ENCODE measurements at regions not wholly inside any gene's neighbourhood (a gene's known extent, or its start where the extent isn't known, plus 50 kb on each side); places are given as distances from the start of the nearest gene placed in this dataset.

DNA sequence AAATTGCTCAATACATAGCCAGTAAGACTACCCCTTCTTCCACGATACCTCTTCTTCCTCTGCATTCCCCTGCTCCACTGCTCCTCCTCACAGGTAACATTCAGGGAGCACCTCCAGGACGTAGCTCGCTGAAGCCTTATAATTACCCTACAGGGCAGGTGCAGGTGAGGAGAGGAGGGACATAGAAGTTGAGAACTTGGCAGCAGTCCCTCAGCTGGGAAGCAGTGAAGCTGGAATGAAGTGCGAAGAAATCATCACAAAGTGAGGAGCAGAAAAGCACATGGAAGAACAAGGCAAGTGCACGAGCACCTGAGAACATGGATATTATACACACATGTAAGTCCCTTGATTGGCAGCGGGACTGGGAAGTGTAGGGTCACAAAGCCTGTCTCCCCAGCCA lies 118.2 kb downstream of the HSD17B3 start:
- no peaks in the 10 kb centered on the region for H3K4me1 ChIP-seq (ENCODE audit: control insufficient read depth, insufficient read depth, low read length)
- no peak overlapping the region for H3K4me3 ChIP-seq (ENCODE audit: low read length)
- peaks cover 21% of the 10 kb centered on the region for H3K9me3 ChIP-seq (ENCODE audit: control insufficient read depth, low read length)
- no peak overlapping the region for H3K9ac ChIP-seq (ENCODE audit: low read length)
- peaks cover 46% of the 10 kb centered on the region for H3K27me3 ChIP-seq (replicated peaks; ENCODE audit: control insufficient read depth, insufficient read depth, low read length)
- no peaks in the 10 kb centered on the region for H3K36me3 ChIP-seq (ENCODE audit: control insufficient read depth, insufficient read depth, low read length, severe bottlenecking)
- no peak for DNase-seq (ENCODE audit: low read depth)

DNA sequence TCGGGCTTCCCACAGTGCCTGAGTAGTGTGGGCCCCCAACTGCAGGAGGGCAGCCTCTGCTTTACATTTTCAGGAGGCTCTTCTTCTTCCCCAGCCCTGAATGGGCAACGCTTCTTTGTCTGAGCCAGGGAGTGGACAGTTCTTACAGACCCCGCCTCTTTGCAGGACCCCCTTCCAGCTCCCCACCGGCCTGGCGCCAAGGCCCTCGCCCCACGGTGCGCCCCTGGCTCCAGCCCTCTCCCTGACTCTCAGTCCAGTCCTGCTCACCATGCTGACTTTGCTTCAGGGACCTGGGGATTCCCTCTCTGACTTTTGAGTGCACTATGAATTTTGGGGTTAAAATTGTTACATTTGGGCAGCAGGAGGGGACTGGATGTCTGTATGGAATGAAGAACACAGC lies 123.8 kb downstream of the HSD17B3 start:
- no peaks in the 10 kb centered on the region for H3K36me3 ChIP-seq (ENCODE audit: control insufficient read depth, insufficient read depth, low read length, severe bottlenecking)
- no peak for DNase-seq (ENCODE audit: low read depth)
- H3K4me3 ChIP-seq (ENCODE audit: low read length): no peak overlapping the region
- H3K9ac ChIP-seq (ENCODE audit: low read length): no peak overlapping the region
- no peaks in the 10 kb centered on the region for H3K4me1 ChIP-seq (ENCODE audit: control insufficient read depth, insufficient read depth, low read length)
- H3K9me3 ChIP-seq (ENCODE audit: control insufficient read depth, low read length): no peaks in the 10 kb centered on the region
- peaks cover 42% of the 10 kb centered on the region for H3K27me3 ChIP-seq (replicated peaks; ENCODE audit: control insufficient read depth, insufficient read depth, low read length)

DNA sequence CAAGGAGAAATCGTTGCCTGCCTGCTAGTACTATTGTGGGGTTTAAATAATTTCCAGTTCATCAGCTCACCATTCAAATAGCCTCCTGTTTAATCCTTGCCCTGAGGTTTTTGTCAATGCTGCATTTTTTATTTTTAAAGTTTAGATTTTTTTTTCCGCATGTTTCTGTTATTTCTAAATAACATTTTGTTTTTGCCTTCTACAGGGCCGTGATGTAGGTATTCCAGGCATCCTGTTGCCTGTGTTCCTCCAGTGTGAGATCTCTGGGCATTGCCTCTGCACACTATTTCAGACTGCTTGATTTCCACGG lies 124.3 kb downstream of the HSD17B3 start:
- Histone ChIP-seq H3K4me3 (ENCODE audit: low read length) (no peak overlapping the region), H3K9me3 (ENCODE audit: control insufficient read depth, low read length) (no peaks in the 10 kb centered on the region), H3K36me3 (ENCODE audit: control insufficient read depth, insufficient read depth, low read length, severe bottlenecking) (no peaks in the 10 kb centered on the region), H3K27me3 (replicated peaks; ENCODE audit: control insufficient read depth, insufficient read depth, low read length) (peaks cover 39% of the 10 kb centered on the region), H3K4me1 (ENCODE audit: control insufficient read depth, insufficient read depth, low read length) (no peaks in the 10 kb centered on the region), H3K9ac (ENCODE audit: low read length) (no peak overlapping the region)
- no peak for DNase-seq (ENCODE audit: low read depth)

DNA sequence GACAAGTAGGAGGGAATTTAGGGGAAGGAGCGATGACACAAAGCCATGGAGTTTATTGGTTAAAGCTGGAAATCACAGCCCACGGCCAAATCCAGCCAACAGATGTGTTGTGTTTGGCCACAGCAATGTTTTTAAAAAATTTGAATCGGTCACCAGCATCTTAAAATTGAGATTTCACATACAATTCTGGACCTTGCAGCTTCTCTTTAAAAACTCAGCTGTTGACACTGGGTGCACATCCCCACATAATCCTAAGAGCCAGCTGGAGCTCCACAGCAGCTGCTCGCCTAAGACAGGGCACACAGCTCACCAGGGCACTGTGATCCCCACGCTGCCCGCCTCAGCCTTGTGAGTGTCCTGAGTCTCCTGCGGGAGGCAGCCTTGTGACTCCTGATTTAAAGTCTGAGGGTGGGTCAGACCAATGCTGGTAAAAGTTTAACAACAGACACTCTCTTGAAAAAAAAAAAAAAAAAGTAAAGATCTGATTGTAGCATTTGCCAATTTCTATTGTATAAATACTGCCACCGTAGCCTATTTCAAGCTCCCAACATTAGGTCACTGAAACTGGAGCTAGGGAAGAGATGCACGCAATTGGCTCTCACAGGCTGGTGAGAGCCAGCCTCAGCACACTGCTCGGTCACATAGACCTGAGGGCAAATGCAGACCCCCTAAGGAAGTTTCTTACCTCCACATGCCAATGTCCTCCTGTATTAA lies 124.8 kb downstream of the HSD17B3 start:
- no peaks in the 10 kb centered on the region for H3K36me3 ChIP-seq (ENCODE audit: control insufficient read depth, insufficient read depth, low read length, severe bottlenecking)
- peaks cover 40% of the 10 kb centered on the region for H3K27me3 ChIP-seq (replicated peaks; ENCODE audit: control insufficient read depth, insufficient read depth, low read length)
- DNase-seq (ENCODE audit: low read depth): no peak
- H3K4me3 ChIP-seq (ENCODE audit: low read length): no peak overlapping the region
- no peaks in the 10 kb centered on the region for H3K4me1 ChIP-seq (ENCODE audit: control insufficient read depth, insufficient read depth, low read length)
- H3K9ac ChIP-seq (ENCODE audit: low read length): no peak overlapping the region
- no peaks in the 10 kb centered on the region for H3K9me3 ChIP-seq (ENCODE audit: control insufficient read depth, low read length)

DNA sequence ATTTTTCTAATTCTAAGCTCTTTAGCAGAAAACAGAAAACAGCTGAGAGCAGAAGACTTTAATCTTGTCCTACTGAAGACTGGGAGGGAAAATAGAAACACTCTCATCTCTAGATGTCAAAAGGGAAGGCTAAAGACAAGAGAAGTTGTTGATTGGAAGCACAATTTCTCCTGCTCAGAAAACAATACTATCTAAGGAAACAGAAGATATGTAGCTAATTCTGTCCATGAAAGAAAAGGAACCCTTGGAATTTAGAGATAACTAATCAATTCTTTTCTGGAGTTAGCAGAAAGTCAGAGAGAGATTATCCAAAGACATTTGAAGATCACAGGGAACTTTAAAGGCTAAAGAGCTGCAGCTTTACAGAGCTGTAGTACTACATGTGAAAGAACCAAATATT lies 126.2 kb downstream of the HSD17B3 start:
- Histone ChIP-seq H3K4me1 (ENCODE audit: control insufficient read depth, insufficient read depth, low read length) (no peaks in the 10 kb centered on the region), H3K36me3 (ENCODE audit: control insufficient read depth, insufficient read depth, low read length, severe bottlenecking) (no peaks in the 10 kb centered on the region), H3K27me3 (replicated peaks; ENCODE audit: control insufficient read depth, insufficient read depth, low read length) (peaks cover 33% of the 10 kb centered on the region), H3K9me3 (ENCODE audit: control insufficient read depth, low read length) (no peaks in the 10 kb centered on the region), H3K9ac (ENCODE audit: low read length) (no peak overlapping the region), H3K4me3 (ENCODE audit: low read length) (no peak overlapping the region)
- DNase-seq (ENCODE audit: low read depth): no peak

DNA sequence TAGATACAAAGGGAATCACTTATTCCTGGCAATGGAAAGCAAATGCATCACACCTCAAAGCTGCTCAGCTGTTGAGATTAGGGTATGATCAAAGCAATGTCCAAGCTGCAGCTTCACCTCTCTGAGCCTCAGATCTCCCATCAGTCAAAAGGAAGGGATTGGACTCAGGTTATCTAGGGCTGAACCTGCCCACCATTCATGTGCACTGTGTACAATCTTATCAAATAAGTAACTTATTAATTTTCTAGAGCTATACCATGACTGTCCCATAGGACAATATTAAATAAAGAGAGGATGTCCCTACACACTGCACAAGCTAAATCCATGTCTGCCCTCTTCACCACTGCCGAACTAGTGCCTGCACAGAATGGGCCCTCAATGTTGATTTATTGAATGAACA lies 127.0 kb downstream of the HSD17B3 start:
- Histone ChIP-seq H3K4me3 (ENCODE audit: low read length) (no peak overlapping the region), H3K27me3 (replicated peaks; ENCODE audit: control insufficient read depth, insufficient read depth, low read length) (peaks cover 30% of the 10 kb centered on the region), H3K9me3 (ENCODE audit: control insufficient read depth, low read length) (no peaks in the 10 kb centered on the region), H3K9ac (ENCODE audit: low read length) (no peak overlapping the region), H3K36me3 (ENCODE audit: control insufficient read depth, insufficient read depth, low read length, severe bottlenecking) (no peaks in the 10 kb centered on the region), H3K4me1 (ENCODE audit: control insufficient read depth, insufficient read depth, low read length) (no peaks in the 10 kb centered on the region)
- no peak for DNase-seq (ENCODE audit: low read depth)

DNA sequence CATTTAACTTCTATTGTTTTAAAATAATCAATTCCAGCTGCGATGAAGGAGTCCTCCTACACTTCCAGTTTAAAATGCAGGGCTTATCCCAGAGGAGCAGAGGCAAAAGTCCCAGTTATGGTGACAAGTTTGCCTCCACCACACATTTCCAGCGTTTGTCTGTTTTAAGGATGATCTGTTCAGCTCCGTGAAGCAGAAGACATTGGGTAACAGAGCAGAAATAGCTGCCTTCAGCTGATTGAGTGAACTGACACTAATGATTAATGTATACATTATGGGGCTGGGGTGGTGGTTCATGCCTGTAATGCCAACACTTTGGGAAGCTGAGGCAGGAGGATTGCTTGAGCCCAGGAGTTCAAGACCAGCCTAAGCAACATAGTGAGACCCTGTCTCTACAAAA lies 127.6 kb downstream of the HSD17B3 start:
- H3K9ac ChIP-seq (ENCODE audit: low read length): no peak overlapping the region
- H3K27me3 ChIP-seq (replicated peaks; ENCODE audit: control insufficient read depth, insufficient read depth, low read length): peaks cover 27% of the 10 kb centered on the region

DNA sequence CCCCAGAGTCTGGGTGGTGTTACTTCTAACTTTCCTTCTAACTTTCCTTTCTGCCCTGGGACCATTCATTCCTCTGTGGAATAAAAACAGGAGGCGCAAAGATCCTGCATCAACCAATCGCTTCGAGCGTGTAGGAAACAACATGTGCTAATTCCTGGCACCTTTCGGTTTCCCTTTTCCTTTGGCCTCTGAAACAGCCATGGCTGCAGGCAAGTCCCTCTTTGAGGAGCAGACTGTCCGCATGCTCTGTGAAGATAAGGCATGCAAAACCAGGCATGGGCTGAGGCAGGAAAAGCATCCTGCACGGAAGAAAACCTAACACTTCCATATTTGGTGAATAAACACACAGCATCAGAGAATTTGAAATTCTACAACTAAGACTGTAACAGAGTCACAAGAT lies 128.3 kb downstream of the HSD17B3 start:
- Histone ChIP-seq H3K27me3 (replicated peaks; ENCODE audit: control insufficient read depth, insufficient read depth, low read length) (peaks cover 27% of the 10 kb centered on the region), H3K9ac (ENCODE audit: low read length) (no peak overlapping the region), H3K36me3 (ENCODE audit: control insufficient read depth, insufficient read depth, low read length, severe bottlenecking) (no peaks in the 10 kb centered on the region), H3K4me3 (ENCODE audit: low read length) (no peak overlapping the region), H3K4me1 (ENCODE audit: control insufficient read depth, insufficient read depth, low read length) (no peaks in the 10 kb centered on the region), H3K9me3 (ENCODE audit: control insufficient read depth, low read length) (no peaks in the 10 kb centered on the region)
- no peak for DNase-seq (ENCODE audit: low read depth)

More for the DNA sequence above, 127.6 kb downstream of the HSD17B3 start:
- H3K4me3 ChIP-seq (ENCODE audit: low read length): no peak overlapping the region
- H3K36me3 ChIP-seq (ENCODE audit: control insufficient read depth, insufficient read depth, low read length, severe bottlenecking): no peaks in the 10 kb centered on the region
- DNase-seq (ENCODE audit: low read depth): no peak
- H3K9me3 ChIP-seq (ENCODE audit: control insufficient read depth, low read length): no peaks in the 10 kb centered on the region
- no peaks in the 10 kb centered on the region for H3K4me1 ChIP-seq (ENCODE audit: control insufficient read depth, insufficient read depth, low read length)

DNA sequence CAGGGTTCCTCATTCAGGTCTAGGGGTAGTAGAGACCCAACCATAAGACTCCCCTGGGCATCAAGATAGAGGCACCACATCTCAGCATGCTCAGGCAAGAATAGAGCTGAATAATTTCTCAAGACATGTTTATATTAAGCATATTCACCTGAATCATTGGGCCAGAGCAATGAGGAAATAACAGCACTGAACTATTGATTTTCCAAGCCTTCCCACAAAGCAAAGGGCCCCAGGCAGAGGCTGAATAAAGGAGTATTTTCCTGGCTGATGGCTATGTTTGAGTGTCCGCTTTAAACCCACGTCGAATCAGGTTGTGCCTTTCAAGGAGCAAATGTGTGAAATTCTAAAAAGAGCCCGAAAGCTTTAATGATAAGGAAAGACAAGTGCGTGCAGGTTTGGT lies 129.2 kb downstream of the HSD17B3 start:
- Histone ChIP-seq H3K4me3 (ENCODE audit: low read length) (no peak overlapping the region), H3K27me3 (replicated peaks; ENCODE audit: control insufficient read depth, insufficient read depth, low read length) (peaks cover 27% of the 10 kb centered on the region), H3K4me1 (ENCODE audit: control insufficient read depth, insufficient read depth, low read length) (no peaks in the 10 kb centered on the region), H3K9ac (ENCODE audit: low read length) (no peak overlapping the region), H3K9me3 (ENCODE audit: control insufficient read depth, low read length) (no peaks in the 10 kb centered on the region), H3K36me3 (ENCODE audit: control insufficient read depth, insufficient read depth, low read length, severe bottlenecking) (no peaks in the 10 kb centered on the region)
- no peak for DNase-seq (ENCODE audit: low read depth)

DNA sequence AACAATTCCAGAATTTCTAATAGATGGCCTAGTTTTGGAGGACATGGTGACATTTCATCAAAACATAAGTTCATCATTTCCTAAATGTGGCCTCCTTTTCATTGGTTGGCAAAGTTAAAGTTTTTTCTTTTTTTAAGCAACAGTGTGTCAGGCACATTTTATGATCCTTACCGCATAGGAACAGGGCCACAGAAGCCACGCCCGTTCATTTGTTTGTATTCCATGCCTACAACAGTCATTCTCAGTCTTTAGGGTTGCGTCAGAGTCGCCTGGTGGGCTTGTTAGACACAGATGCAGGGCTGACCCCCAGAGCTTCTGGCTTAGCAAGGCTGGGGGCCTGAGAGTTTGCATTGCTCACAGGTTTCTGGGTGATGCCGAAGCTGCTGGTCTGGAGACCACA lies 130.2 kb downstream of the HSD17B3 start:
- Histone ChIP-seq H3K4me1 (ENCODE audit: control insufficient read depth, insufficient read depth, low read length) (no peaks in the 10 kb centered on the region), H3K9me3 (ENCODE audit: control insufficient read depth, low read length) (no peaks in the 10 kb centered on the region), H3K4me3 (ENCODE audit: low read length) (no peak overlapping the region), H3K36me3 (ENCODE audit: control insufficient read depth, insufficient read depth, low read length, severe bottlenecking) (no peaks in the 10 kb centered on the region), H3K27me3 (replicated peaks; ENCODE audit: control insufficient read depth, insufficient read depth, low read length) (peaks cover 27% of the 10 kb centered on the region), H3K9ac (ENCODE audit: low read length) (no peak overlapping the region)
- no peak for DNase-seq (ENCODE audit: low read depth)

DNA sequence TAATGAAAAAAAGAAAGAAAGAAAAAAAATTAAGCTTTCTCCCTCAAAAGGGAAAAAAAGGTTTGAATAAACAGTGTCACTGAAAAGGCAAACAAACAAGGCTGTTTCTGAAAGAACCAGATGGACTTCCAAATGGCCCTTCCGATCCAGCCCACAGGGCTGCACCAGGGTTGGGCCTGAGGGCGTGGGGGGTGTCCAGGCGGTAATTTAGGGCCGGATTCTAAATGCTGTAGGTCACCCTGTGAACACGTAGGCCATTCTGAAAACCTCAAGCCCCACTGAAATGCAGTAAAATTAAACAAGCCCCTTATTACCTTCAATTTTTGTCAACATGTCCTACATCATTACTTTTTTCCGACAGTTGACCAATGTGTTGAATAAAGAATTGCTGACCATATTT lies 132.1 kb downstream of the HSD17B3 start:
- H3K36me3 ChIP-seq (ENCODE audit: control insufficient read depth, insufficient read depth, low read length, severe bottlenecking): no peaks in the 10 kb centered on the region
- H3K4me1 ChIP-seq (ENCODE audit: control insufficient read depth, insufficient read depth, low read length): no peaks in the 10 kb centered on the region
- no peak overlapping the region for H3K9ac ChIP-seq (ENCODE audit: low read length)
- no peak overlapping the region for H3K4me3 ChIP-seq (ENCODE audit: low read length)
- DNase-seq (ENCODE audit: low read depth): no peak
- H3K9me3 ChIP-seq (ENCODE audit: control insufficient read depth, low read length): no peaks in the 10 kb centered on the region
- peaks cover 16% of the 10 kb centered on the region for H3K27me3 ChIP-seq (replicated peaks; ENCODE audit: control insufficient read depth, insufficient read depth, low read length)

DNA sequence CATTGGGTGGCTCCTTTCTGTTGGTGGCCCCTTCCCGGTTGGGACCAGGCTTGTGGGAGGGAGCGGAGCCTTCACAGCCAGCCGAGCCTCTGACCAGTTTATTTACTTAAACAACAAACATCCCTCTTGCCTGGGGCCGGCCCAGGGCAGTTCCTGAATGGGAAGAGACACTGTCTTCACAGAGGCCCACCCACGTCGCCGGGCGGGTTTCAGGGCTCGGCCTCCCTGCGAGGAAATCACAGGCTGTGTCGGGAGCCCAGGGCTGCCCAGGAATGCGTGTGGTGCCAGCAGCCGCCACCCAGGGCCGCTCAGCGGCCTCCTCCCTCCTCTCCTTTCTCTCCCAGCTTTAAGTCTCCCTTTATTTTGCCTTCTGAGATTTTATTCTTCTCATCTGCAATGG lies 132.5 kb downstream of the HSD17B3 start:
- no peak overlapping the region for H3K9ac ChIP-seq (ENCODE audit: low read length)
- peaks cover 20% of the 10 kb centered on the region for H3K27me3 ChIP-seq (replicated peaks; ENCODE audit: control insufficient read depth, insufficient read depth, low read length)
- H3K36me3 ChIP-seq (ENCODE audit: control insufficient read depth, insufficient read depth, low read length, severe bottlenecking): no peaks in the 10 kb centered on the region
- no peaks in the 10 kb centered on the region for H3K4me1 ChIP-seq (ENCODE audit: control insufficient read depth, insufficient read depth, low read length)
- H3K9me3 ChIP-seq (ENCODE audit: control insufficient read depth, low read length): no peaks in the 10 kb centered on the region
- DNase-seq (ENCODE audit: low read depth): peak; percentile 50
- H3K4me3 ChIP-seq (ENCODE audit: low read length): no peak overlapping the region
